OCI-LY1 (cell line): ENCODE measurements at regions not wholly inside any gene's neighbourhood (a gene's known extent, or its start where the extent isn't known, plus 50 kb on each side); places are given as distances from the start of the nearest gene placed in this dataset.

ENCODE experiments used
- H2AFZ ChIP-seq: fragments of 200-600 bp; sonication (generic), shearing (Covaris generic); 2 replicates; pipeline ENCODE4 v1.6.0; 2014; ENCODE audit warnings: antibody characterized with exemption, mild to moderate bottlenecking, low read length
- H3F3A ChIP-seq: fragments of 200-600 bp; sonication (generic), shearing (Covaris generic); 2 replicates; pipeline ENCODE4 v1.6.0; 2014; ENCODE audit warnings: mild to moderate bottlenecking, antibody characterized with exemption, low read length, moderate library complexity; ENCODE audit not compliant: insufficient read depth
- H3K27ac ChIP-seq: fragments of 200-600 bp; sonication (generic); 2 replicates; pipeline ENCODE4 v1.5.1; 2014; ENCODE audit warnings: low read length, mixed run types, mild to moderate bottlenecking, low read depth; ENCODE audit not compliant: poor library complexity, severe bottlenecking
- H3K27me3 ChIP-seq: fragments of 200-600 bp; sonication (generic); 2 replicates; pipeline ENCODE4 v1.6.0; 2014; ENCODE audit warnings: antibody characterized with exemption, mild to moderate bottlenecking, low read length, moderate library complexity; ENCODE audit not compliant: insufficient read depth
- H3K36me3 ChIP-seq: fragments of 200-600 bp; sonication (generic); 2 replicates; pipeline ENCODE4 v1.6.1; 2014; ENCODE audit warnings: mild to moderate bottlenecking, antibody characterized with exemption, low read length, moderate library complexity, mixed read lengths; ENCODE audit not compliant: insufficient read depth
- H3K4me1 ChIP-seq: fragments of 200-600 bp; sonication (generic); 2 replicates; pipeline ENCODE4 v1.5.1; 2014; ENCODE audit warnings: mild to moderate bottlenecking, low read length, moderate library complexity; ENCODE audit not compliant: insufficient read depth, severe bottlenecking
- H3K4me2 ChIP-seq: fragments of 200-600 bp; sonication (generic), shearing (Covaris generic); 2 replicates; pipeline ENCODE4 v1.6.1; 2014; ENCODE audit warnings: low read length
- H3K4me3 ChIP-seq: fragments of 200-600 bp; sonication (generic); 2 replicates; pipeline ENCODE4 v1.5.1; 2014; ENCODE audit warnings: low read length, low read depth, mild to moderate bottlenecking, mixed read lengths; ENCODE audit not compliant: poor library complexity, severe bottlenecking
- H3K79me2 ChIP-seq: fragments of 200-600 bp; shearing (Covaris generic); 2 replicates; pipeline ENCODE4 v1.6.1; 2016; ENCODE audit warnings: mixed run types, low read length, mixed read lengths; ENCODE audit not compliant: insufficient read depth
- H3K9ac ChIP-seq: fragments of 200-600 bp; sonication (generic), shearing (Covaris generic); 2 replicates; pipeline ENCODE4 v1.6.1; 2014; ENCODE audit warnings: mild to moderate bottlenecking, low read length, mixed read lengths
- H3K9me2 ChIP-seq: fragments of 200-600 bp; sonication (generic), shearing (Covaris generic); 2 replicates; pipeline ENCODE4 v1.6.1; 2014; ENCODE audit warnings: low read depth, mild to moderate bottlenecking, low read length, mixed read lengths
- H3K9me3 ChIP-seq: fragments of 200-600 bp; shearing (Covaris generic); 2 replicates; pipeline ENCODE4 v1.6.1; 2014; ENCODE audit warnings: low read length, mixed read lengths
- H4K20me1 ChIP-seq: fragments of 200-600 bp; sonication (generic), shearing (Covaris generic); 2 replicates; pipeline ENCODE4 v1.6.0; 2016; ENCODE audit warnings: mild to moderate bottlenecking, low read length; ENCODE audit not compliant: insufficient read depth
- CTCF ChIP-seq: fragments of 200-600 bp; sonication (generic), shearing (Covaris generic); IDR thresholded peaks from 2 replicates; pipeline ENCODE4 v1.5.1; 2017; ENCODE audit warnings: mild to moderate bottlenecking, antibody characterized with exemption, low read length, moderate library complexity, mixed read lengths
- EZH2 ChIP-seq: fragments of 200-600 bp; sonication (generic), shearing (Covaris generic); IDR thresholded peaks from 2 replicates; pipeline ENCODE4 v1.8.0; 2017; ENCODE audit warnings: borderline replicate concordance, mixed run types, mild to moderate bottlenecking, antibody characterized with exemption, low read length, moderate library complexity, mixed read lengths

- H3K9me2 ChIP-seq = no peaks in the 10 kb centered on the region
- H3K27ac ChIP-seq = no peak overlapping the region
- no peaks in the 10 kb centered on the region for H3K4me1 ChIP-seq
- H3K36me3 ChIP-seq = no peaks in the 10 kb centered on the region
- H3K27me3 ChIP-seq = no peaks in the 10 kb centered on the region; the same call in 1 of the 2 replicates
- TF ChIP-seq CTCF (no peak), EZH2 (no peak)
- no peaks in the 10 kb centered on the region for H4K20me1 ChIP-seq
- no peak overlapping the region for H2AFZ ChIP-seq
- no peaks in the 10 kb centered on the region for H3F3A ChIP-seq
- H3K9me3 ChIP-seq = no peaks in the 10 kb centered on the region
- no peak overlapping the region for H3K4me2 ChIP-seq
- H3K4me3 ChIP-seq = no peak overlapping the region
- no peaks in the 10 kb centered on the region for H3K79me2 ChIP-seq
- no peak overlapping the region for H3K9ac ChIP-seq
Observed at GRCh38 chr1:5012249-5012648, 357.8 kb downstream of the AJAP1 start.

- Histone ChIP-seq H3K36me3 (no peaks in the 10 kb centered on the region), H2AFZ (no peak overlapping the region), H4K20me1 (no peaks in the 10 kb centered on the region), H3K4me2 (no peak overlapping the region), H3K4me3 (no peak overlapping the region), H3K9me3 (no peaks in the 10 kb centered on the region), H3K4me1 (no peaks in the 10 kb centered on the region), H3K79me2 (no peaks in the 10 kb centered on the region), H3F3A (no peaks in the 10 kb centered on the region), H3K27me3 (no peaks in the 10 kb centered on the region; the same call in 1 of the 2 replicates), H3K9me2 (no peaks in the 10 kb centered on the region), H3K27ac (no peak overlapping the region), H3K9ac (no peak overlapping the region)
- no peak for TF ChIP-seq EZH2
- no peak for TF ChIP-seq CTCF
Observed at GRCh38 chr1:5010656-5011055, 356.2 kb downstream of the AJAP1 start.

GRCh38 chr1:5010236-5010635 is 355.8 kb downstream of the AJAP1 start:
- H3K9me2 ChIP-seq = no peaks in the 10 kb centered on the region
- no peaks in the 10 kb centered on the region for H4K20me1 ChIP-seq
- H3K9ac ChIP-seq = no peak overlapping the region
- no peak overlapping the region for H3K4me3 ChIP-seq
- TF ChIP-seq CTCF = no peak
- TF ChIP-seq EZH2 = no peak
- H3K79me2 ChIP-seq = no peaks in the 10 kb centered on the region
- H3K9me3 ChIP-seq = no peaks in the 10 kb centered on the region
- H3K4me1 ChIP-seq = no peaks in the 10 kb centered on the region
- no peak overlapping the region for H3K4me2 ChIP-seq
- H3F3A ChIP-seq = no peaks in the 10 kb centered on the region
- no peak overlapping the region for H2AFZ ChIP-seq
- no peaks in the 10 kb centered on the region for H3K36me3 ChIP-seq
- no peaks in the 10 kb centered on the region; the same call in 1 of the 2 replicates for H3K27me3 ChIP-seq
- H3K27ac ChIP-seq = no peak overlapping the region
